GM18520 (cell line): ENCODE measurements at regions not wholly inside any gene's neighbourhood (a gene's known extent, or its start where the extent isn't known, plus 50 kb on each side); places are given as distances from the start of the nearest gene placed in this dataset.
"Not testable (repeated sequence)": the region's sequence is repeated elsewhere in the genome, so short reads cannot be mapped to it uniquely, and the experiment has no call there.

Experiments
- ATAC-seq: cut with Tn5 transposase; IDR thresholded peaks from one replicate; pipeline ENCODE4 v1.9.1; 2021; ENCODE audit not compliant: unreplicated experiment

GRCh38 chrX:42456176-42456700, 321.7 kb downstream of the PPP1R2C start:
- ATAC-seq, result no peak

DNA sequence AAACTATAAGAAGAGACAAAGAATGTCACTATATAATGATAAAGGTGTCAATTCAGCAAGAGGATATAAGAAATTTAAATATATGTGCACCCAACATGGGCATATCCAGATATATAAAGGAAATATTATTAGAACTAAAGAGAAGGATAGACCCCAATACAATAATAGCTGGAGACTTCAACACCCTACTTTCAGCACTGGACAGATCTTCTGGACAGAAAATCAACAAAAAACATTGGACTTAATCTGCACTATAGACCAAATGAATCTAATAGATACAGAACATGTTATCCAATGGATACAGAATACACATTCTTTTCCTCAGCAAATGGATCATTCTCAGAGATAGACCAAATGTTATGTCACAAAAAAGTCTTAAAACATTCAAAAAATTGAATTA, 327.7 kb downstream of the PPP1R2C start:
- ATAC-seq, result no peak

DNA sequence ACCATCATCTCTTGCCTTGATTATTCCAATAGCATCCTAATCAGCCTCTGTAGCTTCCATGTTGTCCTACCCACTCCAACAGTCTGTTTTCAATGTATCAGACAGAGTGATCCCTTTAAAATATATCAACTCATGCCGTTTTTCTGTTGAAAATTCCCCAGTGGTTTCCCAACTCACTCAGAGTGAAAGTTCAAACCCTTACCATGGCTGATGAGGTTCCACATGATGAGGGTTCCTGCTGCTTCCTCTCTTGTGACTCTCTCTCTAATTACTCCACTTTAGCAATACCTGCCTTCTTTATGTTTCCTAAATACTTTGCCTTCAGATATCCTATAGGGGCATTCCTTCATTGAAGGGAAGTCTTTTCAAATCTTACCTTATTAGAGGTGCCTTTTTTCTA, 334.7 kb downstream of the PPP1R2C start:
- no peak for ATAC-seq

GRCh38 chrX:42442745-42443144, 335.2 kb downstream of the PPP1R2C start:
- ATAC-seq, result no peak

GRCh38 chrX:42437211-42437610, 340.8 kb downstream of the PPP1R2C start:
- no peak for ATAC-seq

GRCh38 chrX:42434458-42435166, 343.4 kb downstream of the PPP1R2C start:
- ATAC-seq, result no peak

DNA sequence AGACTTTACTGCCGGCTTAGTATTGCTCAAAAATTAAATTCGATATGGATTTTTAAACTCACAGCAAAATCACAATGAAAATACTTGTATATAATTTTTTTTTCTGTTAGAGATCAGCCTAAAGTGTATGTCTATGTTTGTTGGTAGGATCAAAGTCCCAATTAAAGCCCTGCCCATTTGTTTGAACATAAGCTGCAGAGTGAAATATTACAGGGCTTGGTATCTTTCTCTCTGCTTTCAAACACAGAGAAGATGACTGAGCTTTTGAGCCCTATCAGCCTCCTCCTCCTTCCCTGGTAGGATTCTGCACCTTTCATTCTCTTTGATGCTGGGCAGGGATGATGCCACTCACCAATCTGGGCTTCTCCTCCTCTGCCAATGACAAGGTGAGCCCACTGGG, 345.4 kb downstream of the PPP1R2C start:
- ATAC-seq, result no peak

GRCh38 chrX:42422961-42423360, 355.0 kb downstream of the PPP1R2C start:
- ATAC-seq, result no peak

DNA sequence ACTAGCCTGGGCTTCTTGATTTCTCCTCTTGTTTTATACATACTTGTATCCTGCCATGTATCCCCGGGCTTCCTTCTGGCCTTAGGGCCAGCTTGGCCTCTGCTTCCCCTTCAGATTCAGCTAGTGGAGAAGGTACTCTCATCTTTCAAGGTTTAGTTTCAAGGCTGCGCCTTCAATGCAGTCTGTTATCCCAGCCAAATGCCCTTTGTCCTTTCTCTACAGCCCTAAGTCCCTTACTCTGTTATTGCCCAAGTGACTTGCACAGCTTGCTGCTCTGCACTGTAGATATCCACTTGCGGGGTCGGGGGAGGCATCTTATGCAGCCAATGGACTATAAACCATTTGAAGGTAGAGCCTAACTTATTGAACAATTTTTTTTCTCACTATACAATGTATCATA, 357.5 kb downstream of the PPP1R2C start:
- no peak for ATAC-seq

GRCh38 chrX:42415636-42416035, 362.3 kb downstream of the PPP1R2C start:
- no peak for ATAC-seq

DNA sequence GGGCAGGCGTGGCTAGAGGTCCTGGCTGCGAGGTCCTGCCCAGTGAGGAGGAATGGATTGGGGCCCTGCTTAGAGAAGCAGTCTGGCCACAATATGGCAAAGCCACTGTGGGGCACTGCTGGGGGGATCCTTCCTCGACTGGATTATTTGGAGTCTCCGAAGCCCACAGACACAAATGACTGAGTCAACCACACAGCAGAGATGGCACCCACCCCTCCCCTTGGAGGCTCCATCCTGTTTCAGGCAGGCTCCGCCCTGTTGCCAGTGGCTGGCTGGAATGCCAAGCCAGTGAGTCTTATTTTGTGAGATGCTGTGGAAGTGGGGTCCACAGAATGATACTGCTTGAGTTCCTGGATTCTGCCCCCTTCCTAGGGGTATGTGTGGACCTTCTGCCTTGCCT, 363.9 kb downstream of the PPP1R2C start:
- ATAC-seq, result no peak

- ATAC-seq, result no peak
These were observed 378.3 kb downstream of the PPP1R2C start for GRCh38 chrX:42399632-42400024.

DNA sequence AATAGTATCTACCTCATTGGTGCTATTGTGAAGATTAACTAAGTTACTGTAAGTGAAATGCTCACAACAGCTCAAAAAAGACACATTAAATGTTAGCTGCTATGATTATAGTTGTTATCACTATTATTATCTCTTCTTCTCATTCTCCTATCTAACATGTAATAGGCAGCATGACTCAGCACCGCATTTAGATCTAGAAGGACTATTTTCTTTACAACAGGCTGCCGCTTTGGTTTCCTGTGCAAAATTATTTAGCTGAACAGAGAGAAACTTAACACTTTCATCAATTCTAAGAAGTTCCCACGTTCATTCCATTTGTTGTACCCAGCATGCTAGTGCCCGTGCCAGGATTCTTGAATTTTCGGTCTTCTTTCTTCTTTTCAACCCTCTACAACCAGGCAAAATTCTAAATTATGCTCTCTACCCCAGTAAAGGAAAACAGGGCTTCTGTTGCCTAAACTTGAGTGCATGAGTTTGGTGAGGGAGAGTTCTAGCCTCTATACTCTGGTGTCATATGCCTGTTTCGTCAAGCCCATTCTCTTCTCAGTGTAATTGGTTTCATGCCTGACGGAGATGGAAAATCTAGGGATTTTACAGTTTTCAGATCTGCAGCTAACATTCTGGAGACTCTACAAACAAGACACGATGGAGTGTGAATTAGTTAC, 378.9 kb downstream of the PPP1R2C start:
- no peak for ATAC-seq

DNA sequence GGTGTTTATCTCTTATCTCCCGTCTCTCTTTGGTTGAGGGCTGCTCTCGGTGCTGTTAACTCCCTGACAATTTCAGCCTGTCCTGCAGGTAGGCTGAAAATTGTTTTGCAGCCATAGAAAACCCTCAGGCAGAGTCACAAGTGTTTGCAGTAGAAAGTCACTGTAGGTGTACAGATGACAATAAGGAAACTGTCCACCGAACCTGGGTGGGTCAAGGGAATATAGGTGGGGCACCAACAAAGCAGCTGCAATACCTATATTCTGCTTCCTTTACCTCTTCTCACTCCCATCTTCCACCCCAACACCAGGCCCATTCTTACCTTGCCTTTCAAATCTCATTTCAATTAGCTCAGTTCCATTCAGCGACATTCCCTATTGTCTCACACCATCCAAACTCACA, 381.8 kb downstream of the PPP1R2C start:
- no peak for ATAC-seq

DNA sequence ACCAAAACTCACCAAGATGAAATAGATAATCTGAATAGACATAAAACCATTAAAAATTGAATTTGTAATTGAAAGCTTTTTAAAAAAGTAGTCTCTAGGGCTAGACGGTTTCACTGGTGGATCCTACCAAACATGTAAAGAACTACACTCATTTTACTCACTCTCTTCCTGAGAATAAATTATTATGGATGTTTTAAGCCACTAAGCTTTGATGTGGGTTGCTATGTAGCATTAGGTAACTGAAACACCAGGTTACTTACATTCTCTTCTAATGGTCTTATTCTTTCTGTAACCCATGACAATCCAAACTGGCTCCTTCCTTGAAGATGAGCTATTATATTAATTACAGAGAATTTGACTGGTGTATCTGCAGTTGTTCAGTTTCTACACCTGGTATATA, 385.1 kb downstream of the PPP1R2C start:
- ATAC-seq, result no peak

- ATAC-seq, result no peak
These were observed 391.3 kb downstream of the PPP1R2C start for GRCh38 chrX:42386681-42387080.

GRCh38 chrX:42385730-42386129, 392.2 kb downstream of the PPP1R2C start:
- no peak for ATAC-seq

- no peak for ATAC-seq
These were observed 393.0 kb downstream of the PPP1R2C start for GRCh38 chrX:42384956-42385355.

DNA sequence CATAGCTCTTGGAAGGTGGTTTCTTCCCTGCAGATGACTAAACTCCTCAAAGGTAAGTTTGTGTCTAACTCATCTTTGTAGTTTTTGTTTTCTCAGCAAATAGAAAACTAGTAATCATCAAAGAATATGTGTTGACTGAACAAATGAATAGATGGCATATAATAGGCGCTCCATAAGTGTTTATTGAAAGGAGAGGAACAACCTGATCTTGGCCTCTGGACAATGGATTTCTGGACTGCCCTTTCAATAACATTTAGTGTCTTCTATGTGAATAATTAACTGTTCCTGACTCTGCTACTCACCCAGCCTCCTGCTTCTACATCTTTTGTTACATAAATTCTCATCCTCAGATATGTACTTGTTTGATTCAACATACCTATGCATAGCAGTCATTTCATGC, 399.1 kb downstream of the PPP1R2C start:
- no peak for ATAC-seq

- no peak for ATAC-seq
These were observed 402.9 kb downstream of the PPP1R2C start for GRCh38 chrX:42375086-42375485.

- ATAC-seq, result no peak
These were observed 411.8 kb downstream of the PPP1R2C start for GRCh38 chrX:42366181-42366580.

GRCh38 chrX:42362219-42362618, 415.7 kb downstream of the PPP1R2C start:
- no peak for ATAC-seq

- not testable (repeated sequence) for ATAC-seq
These were observed 419.6 kb upstream of the CASK start for GRCh38 chrX:42342981-42343380.
